Left lung (tissue), 4 donors: ENCODE measurements at regions not wholly inside any gene's neighbourhood (a gene's known extent, or its start where the extent isn't known, plus 50 kb on each side); places are given as distances from the start of the nearest gene placed in this dataset.
A peak's percentile ranks its signal among the peaks of the same experiment; 100 is the strongest.

ENCODE experiments used
- ATAC-seq: fragments of 200-7000 bp; cut with Tn5 transposase; one replicate; pipeline ENCODE4 v1.9.1; 2020; ENCODE audit warnings: moderate library complexity
- DNase-seq, 4 donors: peaks; one replicate each; pipeline ENCODE4 v3.0.0-alpha.2; 2013 to 2020
- H3K27ac ChIP-seq, 2 donors: fragments of 200-600 bp; sonication (generic) in 1 of 2; one replicate each; pipeline versions ENCODE4 v1.5.0 to v1.8.0; 2020 to 2021
- H3K27me3 ChIP-seq, 2 donors: fragments of 200-600 bp; sonication (generic) in 1 of 2; one replicate each; pipeline versions ENCODE4 v1.5.0 to v1.8.0; 2020 to 2021
- H3K36me3 ChIP-seq, 2 donors: fragments of 200-600 bp; sonication (generic) in 1 of 2; one replicate each; pipeline versions ENCODE4 v1.5.0 to v1.8.0; 2020 to 2021
- H3K4me1 ChIP-seq, 2 donors: fragments of 200-600 bp; one replicate each; pipeline ENCODE4 v1.8.0; 2021
- H3K4me3 ChIP-seq, 2 donors: fragments of 200-600 bp; sonication (generic) in 1 of 2; one replicate each; pipeline versions ENCODE4 v1.5.0 to v1.8.0; 2020 to 2021; ENCODE audit warnings: mild to moderate bottlenecking in 1 of 2
- H3K9me3 ChIP-seq, 2 donors: fragments of 200-600 bp; sonication (generic) in 1 of 2; one replicate each; pipeline versions ENCODE4 v1.5.0 to v1.8.0; 2020 to 2021
- CTCF ChIP-seq, 2 donors: fragments of 200-600 bp; sonication (generic) in 1 of 2; IDR thresholded peaks; one replicate each; pipeline versions ENCODE4 v1.5.0 to v1.8.0; 2021; ENCODE audit warnings: antibody characterized with exemption in 2 of 2
- intact Hi-C, 2 donors: fragments of 100-400 bp; cut with DNase I; formaldehyde crosslinking; loops; one replicate each; pipeline versions ENCODE4 v1.11.2 to v1.14.2; 2022
- donor health status: DM: no; HTN: yes; CAD: no.
- donor health status: DM: no; HTN: no; CAD: no.

DNA sequence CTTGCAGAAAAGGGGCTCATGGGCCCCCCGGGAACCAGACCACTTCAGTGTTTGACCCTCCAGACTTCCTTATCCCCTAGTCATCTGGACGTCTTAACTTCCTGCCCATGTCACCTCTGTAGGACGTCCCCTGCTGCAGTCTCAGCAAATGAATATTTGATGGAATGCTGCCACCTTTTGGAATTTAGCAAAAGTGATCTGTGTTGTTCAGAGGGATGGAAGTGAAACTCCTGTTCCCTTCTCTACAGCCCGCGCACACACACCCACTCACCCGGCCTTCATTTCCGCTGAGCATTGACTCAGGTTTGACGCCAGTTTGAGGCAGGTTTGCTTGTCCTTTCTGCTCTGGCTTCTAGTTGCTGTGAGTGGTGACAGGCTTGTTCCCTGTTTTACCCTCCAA is 507.2 kb upstream of the EEF2KMT start:
- intact Hi-C loops = no loop called here
- Histone ChIP-seq H3K9me3 (no peaks in the 10 kb centered on the region), H3K27ac (no peak overlapping the region), H3K36me3 (no peaks in the 10 kb centered on the region), H3K27me3 (no peaks in the 10 kb centered on the region), H3K4me3 (no peak overlapping the region), H3K4me1 (no peaks in the 10 kb centered on the region)
- TF ChIP-seq CTCF (IDR thresholded peaks at IDR 0.05) = no peak
- peak; percentile 23 for ATAC-seq
- peak in 1 of 4 donors; percentile 7 for DNase-seq

GRCh38 chr16:5603836-5604235 is 506.2 kb upstream of the EEF2KMT start:
- Histone ChIP-seq H3K36me3 (no peaks in the 10 kb centered on the region), H3K9me3 (no peaks in the 10 kb centered on the region), H3K27me3 (no peaks in the 10 kb centered on the region), H3K4me1 (no peaks in the 10 kb centered on the region), H3K27ac (no peak overlapping the region), H3K4me3 (no peak overlapping the region)
- no peak for ATAC-seq
- DNase-seq = no peak
- intact Hi-C loops = no loop called here
- TF ChIP-seq CTCF (IDR thresholded peaks at IDR 0.05) = no peak

GRCh38 chr16:5601957-5602356 is 504.4 kb upstream of the EEF2KMT start:
- TF ChIP-seq CTCF (IDR thresholded peaks at IDR 0.05) = no peak
- Histone ChIP-seq H3K9me3 (no peaks in the 10 kb centered on the region), H3K4me1 (no peaks in the 10 kb centered on the region), H3K4me3 (no peak overlapping the region), H3K36me3 (no peaks in the 10 kb centered on the region), H3K27me3 (no peaks in the 10 kb centered on the region), H3K27ac (no peak overlapping the region)
- ATAC-seq (no peak), DNase-seq (no peak)
- intact Hi-C loops = no loop called here

- intact Hi-C loops = no loop called here
- H3K4me1 ChIP-seq = no peaks in the 10 kb centered on the region
Measured at GRCh38 chr16:5598793-5599192, 501.2 kb upstream of the EEF2KMT start.

GRCh38 chr16:5595849-5596248 is 498.3 kb upstream of the EEF2KMT start:
- Histone ChIP-seq H3K9me3 (peaks cover 0 to 12% of the 10 kb centered on the region in 2 donors), H3K27me3 (no peaks in the 10 kb centered on the region), H3K27ac (no peak overlapping the region), H3K4me3 (no peak overlapping the region), H3K36me3 (no peaks in the 10 kb centered on the region), H3K4me1 (no peaks in the 10 kb centered on the region)
- intact Hi-C loops = no loop called here
- TF ChIP-seq CTCF (IDR thresholded peaks at IDR 0.05) = no peak
- DNase-seq (no peak), ATAC-seq (no peak)

More at GRCh38 chr16:5598793-5599192, 501.2 kb upstream of the EEF2KMT start:
- Histone ChIP-seq H3K27me3 (no peaks in the 10 kb centered on the region), H3K27ac (no peak overlapping the region), H3K36me3 (no peaks in the 10 kb centered on the region), H3K9me3 (peaks cover 0 to 12% of the 10 kb centered on the region in 2 donors), H3K4me3 (no peak overlapping the region)
- ATAC-seq = no peak
- no peak for DNase-seq
- TF ChIP-seq CTCF (IDR thresholded peaks at IDR 0.05) = no peak
